ENCODE measurements at regions not wholly inside any gene's neighbourhood (a gene's known extent, or its start where the extent isn't known, plus 50 kb on each side); places are given as distances from the start of the nearest gene placed in this dataset.

GRCh38 chr10:35910234-35910633, 268.1 kb upstream of the FZD8 start:
- H3K27me3 ChIP-seq = no peaks in the 10 kb centered on the region
- TF ChIP-seq, protein P1, sequence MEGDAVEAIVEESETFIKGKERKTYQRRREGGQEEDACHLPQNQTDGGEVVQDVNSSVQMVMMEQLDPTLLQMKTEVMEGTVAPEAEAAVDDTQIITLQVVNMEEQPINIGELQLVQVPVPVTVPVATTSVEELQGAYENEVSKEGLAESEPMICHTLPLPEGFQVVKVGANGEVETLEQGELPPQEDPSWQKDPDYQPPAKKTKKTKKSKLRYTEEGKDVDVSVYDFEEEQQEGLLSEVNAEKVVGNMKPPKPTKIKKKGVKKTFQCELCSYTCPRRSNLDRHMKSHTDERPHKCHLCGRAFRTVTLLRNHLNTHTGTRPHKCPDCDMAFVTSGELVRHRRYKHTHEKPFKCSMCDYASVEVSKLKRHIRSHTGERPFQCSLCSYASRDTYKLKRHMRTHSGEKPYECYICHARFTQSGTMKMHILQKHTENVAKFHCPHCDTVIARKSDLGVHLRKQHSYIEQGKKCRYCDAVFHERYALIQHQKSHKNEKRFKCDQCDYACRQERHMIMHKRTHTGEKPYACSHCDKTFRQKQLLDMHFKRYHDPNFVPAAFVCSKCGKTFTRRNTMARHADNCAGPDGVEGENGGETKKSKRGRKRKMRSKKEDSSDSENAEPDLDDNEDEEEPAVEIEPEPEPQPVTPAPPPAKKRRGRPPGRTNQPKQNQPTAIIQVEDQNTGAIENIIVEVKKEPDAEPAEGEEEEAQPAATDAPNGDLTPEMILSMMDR (IDR thresholded peaks at IDR 0.05) = no peak
- no peaks in the 10 kb centered on the region for H3K36me3 ChIP-seq
- H3K4me3 ChIP-seq = no peak overlapping the region
- no peaks in the 10 kb centered on the region for H3K9me3 ChIP-seq
- no peak overlapping the region for H3K27ac ChIP-seq
- peaks cover 0 to 12% of the 10 kb centered on the region in 2 donors for H3K4me1 ChIP-seq
- DNase-seq (ENCODE audit: low spot score) = no peak

GRCh38 chr10:35909121-35909720, 267.1 kb upstream of the FZD8 start:
- H3K27me3 ChIP-seq = no peaks in the 10 kb centered on the region
- no peaks in the 10 kb centered on the region for H3K36me3 ChIP-seq
- TF ChIP-seq, protein P1 (IDR thresholded peaks at IDR 0.05) = no peak
- peaks cover 0 to 12% of the 10 kb centered on the region in 2 donors for H3K4me1 ChIP-seq
- H3K4me3 ChIP-seq = no peak overlapping the region
- H3K9me3 ChIP-seq = no peaks in the 10 kb centered on the region
- DNase-seq (ENCODE audit: low spot score) = no peak
- H3K27ac ChIP-seq = no peak overlapping the region

DNA sequence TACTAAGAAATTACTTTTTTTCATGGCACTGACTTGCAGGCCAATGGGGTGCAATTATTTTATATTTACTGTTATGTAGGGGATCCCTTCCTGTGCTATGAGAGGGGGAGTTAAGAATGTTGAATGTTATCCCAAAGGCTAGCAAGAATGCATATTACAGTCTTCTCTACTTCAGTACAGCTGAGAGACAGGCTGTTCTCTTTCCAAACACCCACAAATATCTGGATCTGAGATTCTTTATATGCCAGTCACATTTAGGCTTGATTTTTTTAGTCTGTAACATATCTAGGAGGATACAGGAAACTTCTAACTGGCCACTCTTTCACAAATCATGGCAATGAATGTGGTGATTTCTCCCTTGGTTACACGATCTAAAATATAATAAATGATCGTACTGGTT, 266.4 kb upstream of the FZD8 start:
- no peak overlapping the region for H3K27ac ChIP-seq
- no peak overlapping the region for H3K4me3 ChIP-seq
- no peaks in the 10 kb centered on the region for H3K36me3 ChIP-seq
- H3K27me3 ChIP-seq = no peaks in the 10 kb centered on the region
- no peaks in the 10 kb centered on the region for H3K9me3 ChIP-seq
- TF ChIP-seq, protein P1 (IDR thresholded peaks at IDR 0.05) = no peak
- peaks cover 0 to 12% of the 10 kb centered on the region in 2 donors for H3K4me1 ChIP-seq
- DNase-seq (ENCODE audit: low spot score) = no peak

- peaks cover 0 to 3% of the 10 kb centered on the region in 2 donors for H3K4me1 ChIP-seq
- H3K9me3 ChIP-seq = no peaks in the 10 kb centered on the region
- no peak overlapping the region for H3K27ac ChIP-seq
- DNase-seq (ENCODE audit: low spot score) = no peak
- H3K27me3 ChIP-seq = no peaks in the 10 kb centered on the region
- no peak overlapping the region for H3K4me3 ChIP-seq
- TF ChIP-seq, protein P1 (IDR thresholded peaks at IDR 0.05) = no peak
- H3K36me3 ChIP-seq = no peaks in the 10 kb centered on the region
Measured at GRCh38 chr10:35907548-35907947, 265.5 kb upstream of the FZD8 start.

GRCh38 chr10:35906155-35906554, 264.1 kb upstream of the FZD8 start:
- H3K27me3 ChIP-seq = no peaks in the 10 kb centered on the region
- no peak for DNase-seq (ENCODE audit: low spot score)
- TF ChIP-seq, protein P1 (IDR thresholded peaks at IDR 0.05) = no peak

GRCh38 chr10:35903021-35903420, 260.9 kb upstream of the FZD8 start:
- no peak for DNase-seq (ENCODE audit: low spot score)
- H3K9me3 ChIP-seq = no peaks in the 10 kb centered on the region

More at GRCh38 chr10:35906155-35906554, 264.1 kb upstream of the FZD8 start:
- Histone ChIP-seq H3K4me1 (no peaks in the 10 kb centered on the region), H3K4me3 (no peak overlapping the region), H3K9me3 (no peaks in the 10 kb centered on the region), H3K27ac (no peak overlapping the region), H3K36me3 (no peaks in the 10 kb centered on the region)

More at GRCh38 chr10:35903021-35903420, 260.9 kb upstream of the FZD8 start:
- Histone ChIP-seq H3K4me3 (no peak overlapping the region), H3K4me1 (peaks cover 0 to 6% of the 10 kb centered on the region in 2 donors), H3K27me3 (no peaks in the 10 kb centered on the region), H3K36me3 (no peaks in the 10 kb centered on the region), H3K27ac (no peak overlapping the region)
- TF ChIP-seq, protein P1 (IDR thresholded peaks at IDR 0.05) = no peak

All from right atrium auricular region (tissue), 2 donors.